ENCODE measurements at regions not wholly inside any gene's neighbourhood (a gene's known extent, or its start where the extent isn't known, plus 50 kb on each side); places are given as distances from the start of the nearest gene placed in this dataset.

GRCh38 chr12:125469683-125470082 is 404.4 kb downstream of the AACS start:
- TF ChIP-seq ZNF263 (CRISPR knock-in tag; IDR thresholded peaks at IDR 0.05; ENCODE audit: low read depth), result no peak
- TF ChIP-seq, protein P1, sequence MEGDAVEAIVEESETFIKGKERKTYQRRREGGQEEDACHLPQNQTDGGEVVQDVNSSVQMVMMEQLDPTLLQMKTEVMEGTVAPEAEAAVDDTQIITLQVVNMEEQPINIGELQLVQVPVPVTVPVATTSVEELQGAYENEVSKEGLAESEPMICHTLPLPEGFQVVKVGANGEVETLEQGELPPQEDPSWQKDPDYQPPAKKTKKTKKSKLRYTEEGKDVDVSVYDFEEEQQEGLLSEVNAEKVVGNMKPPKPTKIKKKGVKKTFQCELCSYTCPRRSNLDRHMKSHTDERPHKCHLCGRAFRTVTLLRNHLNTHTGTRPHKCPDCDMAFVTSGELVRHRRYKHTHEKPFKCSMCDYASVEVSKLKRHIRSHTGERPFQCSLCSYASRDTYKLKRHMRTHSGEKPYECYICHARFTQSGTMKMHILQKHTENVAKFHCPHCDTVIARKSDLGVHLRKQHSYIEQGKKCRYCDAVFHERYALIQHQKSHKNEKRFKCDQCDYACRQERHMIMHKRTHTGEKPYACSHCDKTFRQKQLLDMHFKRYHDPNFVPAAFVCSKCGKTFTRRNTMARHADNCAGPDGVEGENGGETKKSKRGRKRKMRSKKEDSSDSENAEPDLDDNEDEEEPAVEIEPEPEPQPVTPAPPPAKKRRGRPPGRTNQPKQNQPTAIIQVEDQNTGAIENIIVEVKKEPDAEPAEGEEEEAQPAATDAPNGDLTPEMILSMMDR (IDR thresholded peaks at IDR 0.05), result no peak
